HL-60 (cell line): ENCODE measurements at regions not wholly inside any gene's neighbourhood (a gene's known extent, or its start where the extent isn't known, plus 50 kb on each side); places are given as distances from the start of the nearest gene placed in this dataset.

Source experiments
- DNase-seq, 2 experiments: peaks; one replicate each; pipeline ENCODE4 v3.0.0-alpha.2; 2010 to 2020; ENCODE audit warnings: low read depth in 1 of 2, low spot score in 1 of 2
- H3K27ac ChIP-seq: fragments of 250-450 bp; sonication (Bioruptor Pico); replicated peaks from 2 replicates; pipeline ENCODE4 v1.5.1; 2020; ENCODE audit warnings: mild to moderate bottlenecking, moderate library complexity
- H3K27me3 ChIP-seq: fragments of 250-450 bp; sonication (Bioruptor Pico); 2 replicates; pipeline ENCODE4 v1.5.1; 2021; ENCODE audit warnings: mild to moderate bottlenecking, moderate library complexity; ENCODE audit not compliant: insufficient read depth, poor library complexity, severe bottlenecking
- H3K4me3 ChIP-seq: replicated peaks from 2 replicates; pipeline ENCODE4 v1.5.1; 2011; ENCODE audit warnings: mild to moderate bottlenecking, control low read depth, low read length; ENCODE audit not compliant: insufficient read depth
- CTCF ChIP-seq: IDR thresholded peaks from one replicate; pipeline ENCODE4 v1.5.1; 2011; ENCODE audit warnings: low read length, control low read depth, inconsistent platforms; ENCODE audit not compliant: insufficient read depth
- GABPA ChIP-seq: IDR thresholded peaks from 2 replicates; pipeline ENCODE4 v1.6.1; 2012; ENCODE audit warnings: low read depth
- POLR2AphosphoS5 ChIP-seq: IDR thresholded peaks from 2 replicates; pipeline ENCODE4 v1.6.1; 2012; ENCODE audit warnings: low read depth
- REST ChIP-seq: IDR thresholded peaks from 2 replicates; pipeline ENCODE4 v1.6.1; 2012; ENCODE audit warnings: low read depth; ENCODE audit not compliant: insufficient replicate concordance
- SPI1 ChIP-seq: IDR thresholded peaks from 2 replicates; pipeline ENCODE4 v1.6.1; 2012; ENCODE audit warnings: low read depth, mild to moderate bottlenecking, borderline replicate concordance

- H3K27ac ChIP-seq, result no peak overlapping the region
- TF ChIP-seq SPI1 (no peak), CTCF (no peak), POLR2AphosphoS5 (no peak), REST (no peak), GABPA (no peak)
- H3K27me3 ChIP-seq, result no peaks in the 10 kb centered on the region
Observed at GRCh38 chr4:15362541-15362940, 65.3 kb upstream of the C1QTNF7 start.

GRCh38 chr4:15364183-15364582 lies 63.6 kb upstream of the C1QTNF7 start:
- H3K27me3 ChIP-seq, result no peaks in the 10 kb centered on the region
- H3K4me3 ChIP-seq, result no peak overlapping the region
- no peak for DNase-seq
- TF ChIP-seq POLR2AphosphoS5 (no peak), GABPA (no peak), CTCF (no peak), SPI1 (no peak), REST (no peak)
- H3K27ac ChIP-seq, result no peak overlapping the region

More at GRCh38 chr4:15362541-15362940, 65.3 kb upstream of the C1QTNF7 start:
- H3K4me3 ChIP-seq, result no peak overlapping the region
- no peak for DNase-seq

GRCh38 chr4:15365641-15366040 lies 62.2 kb upstream of the C1QTNF7 start:
- no peak overlapping the region for H3K27ac ChIP-seq
- no peak for TF ChIP-seq POLR2AphosphoS5
- TF ChIP-seq GABPA, result no peak
- TF ChIP-seq REST, result no peak
- TF ChIP-seq CTCF, result no peak
- no peak for TF ChIP-seq SPI1
- no peaks in the 10 kb centered on the region for H3K27me3 ChIP-seq
- no peak for DNase-seq
- no peak overlapping the region for H3K4me3 ChIP-seq
